K562 (cell line): ENCODE measurements at regions not wholly inside any gene's neighbourhood (a gene's known extent, or its start where the extent isn't known, plus 50 kb on each side); places are given as distances from the start of the nearest gene placed in this dataset.

Source experiments
- BRCA1 ChIP-seq, 2 experiments: fragments of 450-650 bp in 1 of 2; sonication (generic) in 1 of 2; formaldehyde crosslinking in 1 of 2; IDR thresholded peaks; 2 replicates each; pipeline versions ENCODE4 v1.5.0 to v1.6.1; 2017 to 2020; ENCODE audit warnings: mild to moderate bottlenecking in 1 of 2, missing genetic modification reagents in 1 of 2
- CAMTA2 ChIP-seq: fragments of 250-450 bp; sonication (Bioruptor Pico); conservative IDR thresholded peaks from 2 replicates; pipeline ENCODE4 v1.5.1; 2022
- CBX8 ChIP-seq: fragments of 200-600 bp; sonication (generic); IDR thresholded peaks from 2 replicates; pipeline ENCODE4 v1.6.1; 2012; ENCODE audit warnings: borderline replicate concordance, mixed run types, low read depth, mild to moderate bottlenecking, moderate library complexity, mixed read lengths, low read length, control low read depth, inconsistent platforms; ENCODE audit not compliant: poor library complexity, severe bottlenecking; ENCODE audit errors: extremely low read depth
- CTCF ChIP-seq, 3 experiments: IDR thresholded peaks in 2 of 3; conservative IDR thresholded peaks in 1 of 3; 2 replicates each; pipeline ENCODE4 v1.5.1; 2011 to 2012; ENCODE audit warnings: low read length in 3 of 3, mild to moderate bottlenecking in 3 of 3, control low read depth in 2 of 3, improper control_type of control experiment in 1 of 3, inconsistent platforms in 1 of 3, low read depth in 1 of 3, mixed read lengths in 1 of 3, moderate library complexity in 1 of 3; ENCODE audit not compliant: insufficient read depth in 2 of 3
- ETV6 ChIP-seq, 3 experiments: fragments of 150-350 bp in 1 of 3; sonication (generic) in 1 of 3; formaldehyde crosslinking in 1 of 3; IDR thresholded peaks; 2 replicates each; pipeline versions ENCODE4 v1.6.1 to v1.8.0; 2014 to 2022; ENCODE audit warnings: borderline replicate concordance in 2 of 3, low read depth in 2 of 3, antibody characterized with exemption in 1 of 3, low read length in 1 of 3, mild to moderate bottlenecking in 1 of 3, missing genetic modification reagents in 1 of 3
- GABPB2 ChIP-seq: fragments of 250-450 bp; sonication (Bioruptor Pico); conservative IDR thresholded peaks from 2 replicates; pipeline ENCODE4 v1.5.1; 2021; ENCODE audit warnings: mild to moderate bottlenecking
- SMAD1 ChIP-seq: fragments of 150-350 bp; IDR thresholded peaks from 2 replicates; pipeline ENCODE4 v1.6.1; 2014; ENCODE audit warnings: low read length, low read depth; ENCODE audit not compliant: partially characterized antibody
- SRF ChIP-seq, 2 experiments: fragments of 250-450, 450-650 bp in 1 of 2; sonication (Bioruptor Pico) in 1 of 2; sonication (generic) in 1 of 2; formaldehyde crosslinking; IDR thresholded peaks; 2 replicates each; pipeline versions ENCODE4 v1.5.0 to v1.5.1; 2020 to 2022; ENCODE audit warnings: mild to moderate bottlenecking in 1 of 2, missing genetic modification reagents in 1 of 2
- ZNF174 ChIP-seq: fragments of 250-450 bp; sonication (Bioruptor Pico); IDR thresholded peaks from 2 replicates; pipeline ENCODE4 v1.4.0; 2020; ENCODE audit warnings: mild to moderate bottlenecking
- ZZZ3 ChIP-seq: fragments of 450-650 bp; IDR thresholded peaks from 2 replicates; pipeline ENCODE4 v1.6.1; 2016; ENCODE audit warnings: antibody characterized with exemption, mild to moderate bottlenecking, moderate library complexity
- TF ChIP-seq, protein P1 (sequence below): fragments of 200-800 bp; sonication (Bioruptor generic); IDR thresholded peaks from 2 replicates; pipeline ENCODE4 v1.6.1; 2016; ENCODE audit warnings: missing genetic modification characterization, missing compliant biosample characterization
- TF ChIP-seq, protein P2 (sequence below): sonication (generic); formaldehyde crosslinking; IDR thresholded peaks from 2 replicates; pipeline ENCODE4 v1.8.0; 2022; ENCODE audit warnings: mild to moderate bottlenecking, missing genetic modification reagents

- no peak for TF ChIP-seq SRF (CRISPR knock-in tag; IDR thresholded peaks at IDR 0.05)
- no peak for TF ChIP-seq ZZZ3
- TF ChIP-seq, protein P1, sequence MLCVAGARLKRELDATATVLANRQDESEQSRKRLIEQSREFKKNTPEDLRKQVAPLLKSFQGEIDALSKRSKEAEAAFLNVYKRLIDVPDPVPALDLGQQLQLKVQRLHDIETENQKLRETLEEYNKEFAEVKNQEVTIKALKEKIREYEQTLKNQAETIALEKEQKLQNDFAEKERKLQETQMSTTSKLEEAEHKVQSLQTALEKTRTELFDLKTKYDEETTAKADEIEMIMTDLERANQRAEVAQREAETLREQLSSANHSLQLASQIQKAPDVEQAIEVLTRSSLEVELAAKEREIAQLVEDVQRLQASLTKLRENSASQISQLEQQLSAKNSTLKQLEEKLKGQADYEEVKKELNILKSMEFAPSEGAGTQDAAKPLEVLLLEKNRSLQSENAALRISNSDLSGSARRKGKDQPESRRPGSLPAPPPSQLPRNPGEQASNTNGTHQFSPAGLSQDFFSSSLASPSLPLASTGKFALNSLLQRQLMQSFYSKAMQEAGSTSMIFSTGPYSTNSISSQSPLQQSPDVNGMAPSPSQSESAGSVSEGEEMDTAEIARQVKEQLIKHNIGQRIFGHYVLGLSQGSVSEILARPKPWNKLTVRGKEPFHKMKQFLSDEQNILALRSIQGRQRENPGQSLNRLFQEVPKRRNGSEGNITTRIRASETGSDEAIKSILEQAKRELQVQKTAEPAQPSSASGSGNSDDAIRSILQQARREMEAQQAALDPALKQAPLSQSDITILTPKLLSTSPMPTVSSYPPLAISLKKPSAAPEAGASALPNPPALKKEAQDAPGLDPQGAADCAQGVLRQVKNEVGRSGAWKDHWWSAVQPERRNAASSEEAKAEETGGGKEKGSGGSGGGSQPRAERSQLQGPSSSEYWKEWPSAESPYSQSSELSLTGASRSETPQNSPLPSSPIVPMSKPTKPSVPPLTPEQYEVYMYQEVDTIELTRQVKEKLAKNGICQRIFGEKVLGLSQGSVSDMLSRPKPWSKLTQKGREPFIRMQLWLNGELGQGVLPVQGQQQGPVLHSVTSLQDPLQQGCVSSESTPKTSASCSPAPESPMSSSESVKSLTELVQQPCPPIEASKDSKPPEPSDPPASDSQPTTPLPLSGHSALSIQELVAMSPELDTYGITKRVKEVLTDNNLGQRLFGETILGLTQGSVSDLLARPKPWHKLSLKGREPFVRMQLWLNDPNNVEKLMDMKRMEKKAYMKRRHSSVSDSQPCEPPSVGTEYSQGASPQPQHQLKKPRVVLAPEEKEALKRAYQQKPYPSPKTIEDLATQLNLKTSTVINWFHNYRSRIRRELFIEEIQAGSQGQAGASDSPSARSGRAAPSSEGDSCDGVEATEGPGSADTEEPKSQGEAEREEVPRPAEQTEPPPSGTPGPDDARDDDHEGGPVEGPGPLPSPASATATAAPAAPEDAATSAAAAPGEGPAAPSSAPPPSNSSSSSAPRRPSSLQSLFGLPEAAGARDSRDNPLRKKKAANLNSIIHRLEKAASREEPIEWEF (CRISPR knock-in tag) = no peak
- TF ChIP-seq BRCA1 (IDR thresholded peaks at IDR 0.05) = no peak
- no peak for TF ChIP-seq BRCA1 (CRISPR knock-in tag; IDR thresholded peaks at IDR 0.05)
- TF ChIP-seq CAMTA2 (CRISPR knock-in tag) = no peak
- no peak for TF ChIP-seq ZNF174 (CRISPR knock-in tag)
- TF ChIP-seq, protein P2, sequence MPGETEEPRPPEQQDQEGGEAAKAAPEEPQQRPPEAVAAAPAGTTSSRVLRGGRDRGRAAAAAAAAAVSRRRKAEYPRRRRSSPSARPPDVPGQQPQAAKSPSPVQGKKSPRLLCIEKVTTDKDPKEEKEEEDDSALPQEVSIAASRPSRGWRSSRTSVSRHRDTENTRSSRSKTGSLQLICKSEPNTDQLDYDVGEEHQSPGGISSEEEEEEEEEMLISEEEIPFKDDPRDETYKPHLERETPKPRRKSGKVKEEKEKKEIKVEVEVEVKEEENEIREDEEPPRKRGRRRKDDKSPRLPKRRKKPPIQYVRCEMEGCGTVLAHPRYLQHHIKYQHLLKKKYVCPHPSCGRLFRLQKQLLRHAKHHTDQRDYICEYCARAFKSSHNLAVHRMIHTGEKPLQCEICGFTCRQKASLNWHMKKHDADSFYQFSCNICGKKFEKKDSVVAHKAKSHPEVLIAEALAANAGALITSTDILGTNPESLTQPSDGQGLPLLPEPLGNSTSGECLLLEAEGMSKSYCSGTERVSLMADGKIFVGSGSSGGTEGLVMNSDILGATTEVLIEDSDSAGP (CRISPR knock-in tag) = no peak
- TF ChIP-seq CTCF (IDR thresholded peaks at IDR 0.05 in 2 of 3, conservative IDR thresholded peaks at IDR 0.05 in 1 of 3; ENCODE audit: insufficient read depth in 2 of 3, low read depth in 1 of 3, low read length in 3 of 3) = no peak
- TF ChIP-seq SMAD1 = no peak
- no peak for TF ChIP-seq CBX8
- no peak for TF ChIP-seq ETV6 (IDR thresholded peaks at IDR 0.05; ENCODE audit: borderline replicate concordance in 1 of 2, low read depth in 2 of 2, low read length in 1 of 2)
- no peak for TF ChIP-seq ETV6 (CRISPR knock-in tag; IDR thresholded peaks at IDR 0.05; ENCODE audit: borderline replicate concordance)
- no peak for TF ChIP-seq GABPB2 (CRISPR knock-in tag)
Measured at GRCh38 chr14:35213143-35213788, 78.9 kb upstream of the PSMA6 start.
